ENCODE measurements at regions not wholly inside any gene's neighbourhood (a gene's known extent, or its start where the extent isn't known, plus 50 kb on each side); places are given as distances from the start of the nearest gene placed in this dataset.

DNA sequence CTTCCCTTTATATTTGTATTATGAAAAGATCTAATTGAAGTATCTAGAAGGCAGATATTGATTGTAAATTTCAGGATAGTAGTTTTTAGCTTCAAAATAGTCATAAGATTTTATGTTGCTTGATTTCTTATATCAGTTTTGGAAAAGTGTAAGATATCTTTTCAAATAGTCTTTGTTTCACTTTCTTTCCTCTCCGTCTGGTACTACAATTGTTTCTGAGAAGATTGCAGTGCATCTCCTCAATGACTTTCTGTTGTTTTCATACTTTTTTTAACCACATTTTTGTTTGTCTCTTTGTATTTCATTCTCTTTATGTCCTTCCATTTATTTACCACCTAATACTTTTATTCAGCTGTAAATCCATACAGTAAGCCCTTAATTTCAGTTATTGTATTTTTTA lies 964.6 kb upstream of the B3GALT2 start:
- DNase-seq: no peak
- TF ChIP-seq, protein P1, sequence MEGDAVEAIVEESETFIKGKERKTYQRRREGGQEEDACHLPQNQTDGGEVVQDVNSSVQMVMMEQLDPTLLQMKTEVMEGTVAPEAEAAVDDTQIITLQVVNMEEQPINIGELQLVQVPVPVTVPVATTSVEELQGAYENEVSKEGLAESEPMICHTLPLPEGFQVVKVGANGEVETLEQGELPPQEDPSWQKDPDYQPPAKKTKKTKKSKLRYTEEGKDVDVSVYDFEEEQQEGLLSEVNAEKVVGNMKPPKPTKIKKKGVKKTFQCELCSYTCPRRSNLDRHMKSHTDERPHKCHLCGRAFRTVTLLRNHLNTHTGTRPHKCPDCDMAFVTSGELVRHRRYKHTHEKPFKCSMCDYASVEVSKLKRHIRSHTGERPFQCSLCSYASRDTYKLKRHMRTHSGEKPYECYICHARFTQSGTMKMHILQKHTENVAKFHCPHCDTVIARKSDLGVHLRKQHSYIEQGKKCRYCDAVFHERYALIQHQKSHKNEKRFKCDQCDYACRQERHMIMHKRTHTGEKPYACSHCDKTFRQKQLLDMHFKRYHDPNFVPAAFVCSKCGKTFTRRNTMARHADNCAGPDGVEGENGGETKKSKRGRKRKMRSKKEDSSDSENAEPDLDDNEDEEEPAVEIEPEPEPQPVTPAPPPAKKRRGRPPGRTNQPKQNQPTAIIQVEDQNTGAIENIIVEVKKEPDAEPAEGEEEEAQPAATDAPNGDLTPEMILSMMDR (IDR thresholded peaks at IDR 0.05; ENCODE audit: insufficient read depth in 1 of 2, low read depth in 1 of 2, low read length in 1 of 2, severe bottlenecking in 1 of 2, unreplicated experiment in 1 of 2): no peak
- H3K36me3 Mint-ChIP-seq (ENCODE audit: insufficient read depth, unreplicated experiment): no peaks in the 10 kb centered on the region
- H3K27me3 ChIP-seq (replicated peaks; ENCODE audit: control insufficient read depth, insufficient read depth, low read length): no peaks in the 10 kb centered on the region
- no peak overlapping the region for H3K4me3 Mint-ChIP-seq (ENCODE audit: unreplicated experiment)
- ChIA-PET CTCF (no interaction called here), POLR2A (no interaction called here)
- intact Hi-C loops (cut with micrococcal nuclease; ENCODE audit: unreplicated experiment): no loop called here
- H3K27me3 Mint-ChIP-seq (ENCODE audit: insufficient read depth, unreplicated experiment): no peaks in the 10 kb centered on the region
- no peak overlapping the region for H3K27ac Mint-ChIP-seq (ENCODE audit: unreplicated experiment)
- H3K36me3 ChIP-seq (ENCODE audit: control insufficient read depth, insufficient read depth, low read length): no peaks in the 10 kb centered on the region
- no peak overlapping the region for H3K4me3 ChIP-seq (ENCODE audit: low read depth, low read length)
- no peaks in the 10 kb centered on the region for H3K9me3 Mint-ChIP-seq (ENCODE audit: unreplicated experiment)
- no peaks in the 10 kb centered on the region for H3K4me1 ChIP-seq
- H3K9me3 ChIP-seq: no peaks in the 10 kb centered on the region
- no TSS peak for BruUV-seq (replicated peaks)
- H3K4me1 Mint-ChIP-seq (ENCODE audit: low read depth, unreplicated experiment): no peaks in the 10 kb centered on the region

DNA sequence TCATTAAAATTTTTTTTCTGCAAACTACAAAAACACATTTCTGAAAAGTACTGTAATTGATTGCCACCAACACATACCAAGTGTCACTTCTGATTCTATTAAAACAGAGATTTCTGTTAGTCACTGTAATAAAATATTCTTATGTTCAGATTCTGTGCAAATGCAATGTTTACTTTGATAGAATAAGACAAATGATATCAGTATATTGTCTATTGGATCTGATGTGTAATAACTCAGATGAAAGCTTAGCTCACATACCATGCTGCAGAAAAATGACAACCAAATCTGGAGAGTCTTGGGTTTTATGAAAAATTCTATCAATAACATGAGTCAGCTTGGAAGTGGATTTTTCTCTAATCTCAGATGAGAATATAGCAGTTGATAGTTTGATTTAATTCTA lies 963.8 kb upstream of the B3GALT2 start:
- H3K27me3 Mint-ChIP-seq (ENCODE audit: insufficient read depth, unreplicated experiment): no peaks in the 10 kb centered on the region
- POLR2A ChIA-PET: no interaction called here

DNA sequence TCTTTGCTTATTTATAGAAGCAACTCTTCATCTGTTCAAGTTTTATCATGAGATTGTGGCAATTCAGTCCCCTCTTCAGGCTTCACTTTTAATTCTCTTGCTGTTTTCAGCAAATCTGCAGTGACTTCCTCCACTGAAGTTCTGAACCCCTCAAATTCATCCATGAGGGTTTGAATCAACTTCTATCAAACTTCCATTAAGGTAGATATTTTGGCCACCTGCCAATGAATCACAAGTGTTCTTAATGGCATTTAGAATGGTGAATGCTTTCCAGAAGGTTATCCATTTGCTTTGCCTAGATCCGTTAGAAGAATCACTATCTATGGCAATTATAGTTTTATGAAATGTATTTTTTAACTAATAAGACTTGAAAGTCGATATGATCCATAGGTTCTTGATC lies 946.7 kb upstream of the B3GALT2 start:
- Mint-ChIP-seq H3K27me3 (ENCODE audit: insufficient read depth, unreplicated experiment) (no peaks in the 10 kb centered on the region), H3K27ac (ENCODE audit: unreplicated experiment) (no peak overlapping the region), H3K4me1 (ENCODE audit: low read depth, unreplicated experiment) (no peaks in the 10 kb centered on the region), H3K4me3 (ENCODE audit: unreplicated experiment) (no peak overlapping the region), H3K36me3 (ENCODE audit: insufficient read depth, unreplicated experiment) (no peaks in the 10 kb centered on the region), H3K9me3 (ENCODE audit: unreplicated experiment) (no peaks in the 10 kb centered on the region)
- no peak overlapping the region for H3K4me3 ChIP-seq (ENCODE audit: low read depth, low read length)
- TF ChIP-seq, protein P1 (IDR thresholded peaks at IDR 0.05; ENCODE audit: insufficient read depth in 1 of 2, low read depth in 1 of 2, low read length in 1 of 2, severe bottlenecking in 1 of 2, unreplicated experiment in 1 of 2): no peak
- H3K27me3 ChIP-seq (replicated peaks; ENCODE audit: control insufficient read depth, insufficient read depth, low read length): no peaks in the 10 kb centered on the region
- POLR2A ChIA-PET: no interaction called here
- H3K9me3 ChIP-seq: no peaks in the 10 kb centered on the region
- H3K36me3 ChIP-seq (ENCODE audit: control insufficient read depth, insufficient read depth, low read length): no peaks in the 10 kb centered on the region
- no peaks in the 10 kb centered on the region for H3K4me1 ChIP-seq
- no TSS peak for BruUV-seq (replicated peaks)
- CTCF ChIA-PET: no interaction called here
- no peak for DNase-seq
- intact Hi-C loops (cut with micrococcal nuclease; ENCODE audit: unreplicated experiment): no loop called here

More for the DNA sequence above, 963.8 kb upstream of the B3GALT2 start:
- Histone ChIP-seq H3K27me3 (replicated peaks; ENCODE audit: control insufficient read depth, insufficient read depth, low read length) (no peaks in the 10 kb centered on the region), H3K4me3 (ENCODE audit: low read depth, low read length) (no peak overlapping the region), H3K4me1 (no peaks in the 10 kb centered on the region), H3K9me3 (no peaks in the 10 kb centered on the region), H3K36me3 (ENCODE audit: control insufficient read depth, insufficient read depth, low read length) (no peaks in the 10 kb centered on the region)
- no TSS peak for BruUV-seq (replicated peaks)
- Mint-ChIP-seq H3K9me3 (ENCODE audit: unreplicated experiment) (no peaks in the 10 kb centered on the region), H3K27ac (ENCODE audit: unreplicated experiment) (no peak overlapping the region), H3K36me3 (ENCODE audit: insufficient read depth, unreplicated experiment) (no peaks in the 10 kb centered on the region), H3K4me1 (ENCODE audit: low read depth, unreplicated experiment) (no peaks in the 10 kb centered on the region), H3K4me3 (ENCODE audit: unreplicated experiment) (no peak overlapping the region)
- CTCF ChIA-PET: no interaction called here
- intact Hi-C loops (cut with micrococcal nuclease; ENCODE audit: unreplicated experiment): no loop called here
- TF ChIP-seq, protein P1 (IDR thresholded peaks at IDR 0.05; ENCODE audit: insufficient read depth in 1 of 2, low read depth in 1 of 2, low read length in 1 of 2, severe bottlenecking in 1 of 2, unreplicated experiment in 1 of 2): no peak
- DNase-seq: no peak
